Smooth muscle cell of the brain vasculature (primary cell): ENCODE measurements at regions not wholly inside any gene's neighbourhood (a gene's known extent, or its start where the extent isn't known, plus 50 kb on each side); places are given as distances from the start of the nearest gene placed in this dataset.
"Not testable (repeated sequence)": the region's sequence is repeated elsewhere in the genome, so short reads cannot be mapped to it uniquely, and the experiment has no call there.

Experiments used
- DNase-seq: peaks from one replicate; pipeline ENCODE4 v3.0.0-alpha.2; 2012; ENCODE audit warnings: low read depth, low spot score

GRCh38 chr3:191646242-191646641 lies 185.3 kb downstream of the PYDC2 start:
- no peak for DNase-seq

GRCh38 chr3:191648787-191649186 lies 187.8 kb downstream of the PYDC2 start:
- no peak for DNase-seq

DNA sequence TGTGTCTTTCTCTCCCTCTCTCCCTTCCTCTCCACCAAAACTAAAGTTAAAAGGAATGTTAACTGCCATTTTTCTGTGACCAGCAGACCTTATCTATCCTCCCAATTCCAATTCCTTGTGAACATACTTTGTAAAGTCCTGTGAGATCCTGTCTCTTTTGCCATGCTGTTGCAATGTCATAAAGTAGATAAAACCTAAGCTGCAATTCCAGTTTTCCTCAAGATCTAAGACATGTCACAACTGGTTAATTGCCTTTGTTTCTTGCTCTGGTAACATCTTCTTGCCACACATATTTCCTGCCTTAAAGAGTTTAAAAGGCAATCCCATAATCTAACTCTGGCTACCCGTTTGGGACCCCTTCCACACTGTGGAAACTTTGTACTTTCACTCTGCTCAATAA lies 188.7 kb downstream of the PYDC2 start:
- no peak for DNase-seq

GRCh38 chr3:191658781-191659419 lies 197.9 kb downstream of the PYDC2 start:
- DNase-seq, result not testable (repeated sequence)

- DNase-seq, result not testable (repeated sequence)
Measured at GRCh38 chr3:191662150-191662549, 201.2 kb downstream of the PYDC2 start.

- no peak for DNase-seq
Measured at GRCh38 chr3:191680989-191681597, 220.1 kb downstream of the PYDC2 start.

GRCh38 chr3:191682961-191683360 lies 222.0 kb downstream of the PYDC2 start:
- no peak for DNase-seq

- no peak for DNase-seq
Measured at GRCh38 chr3:191686626-191687025, 225.7 kb downstream of the PYDC2 start.

GRCh38 chr3:191688756-191689433 lies 227.9 kb downstream of the PYDC2 start:
- no peak for DNase-seq

- DNase-seq, result not testable (repeated sequence)
Measured at GRCh38 chr3:191691184-191691583, 230.2 kb downstream of the PYDC2 start.

DNA sequence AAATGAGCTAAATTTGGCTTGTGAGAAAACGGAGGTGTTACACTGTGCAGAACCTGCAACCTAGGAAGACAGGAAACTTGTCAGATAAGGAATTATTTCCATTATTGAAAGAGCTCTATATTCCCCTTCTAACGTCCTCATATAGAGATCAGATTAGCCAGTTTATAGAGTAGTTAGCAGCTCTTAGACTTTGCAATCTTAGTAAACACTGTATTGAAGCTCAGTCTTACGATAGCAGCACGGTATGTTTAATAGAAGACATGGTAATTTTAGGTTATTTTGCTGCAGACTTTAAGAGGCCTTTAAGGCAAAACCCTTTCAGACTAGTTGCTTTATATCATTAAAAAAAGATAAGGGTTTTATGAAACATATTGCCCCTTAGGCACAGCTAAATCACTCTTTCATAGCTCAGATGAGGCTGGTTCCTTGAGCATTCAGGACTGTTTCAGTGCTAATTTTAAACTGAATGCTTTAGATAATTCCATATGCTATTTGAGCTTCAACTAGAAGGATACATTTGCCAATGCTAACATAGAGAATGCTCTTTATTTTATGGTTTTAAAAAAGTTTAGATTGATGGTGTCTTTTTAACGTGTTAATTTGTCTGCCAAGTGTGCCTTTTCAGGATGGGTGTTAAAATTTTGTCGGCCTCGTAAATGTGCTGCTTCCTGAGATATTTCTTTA lies 234.3 kb downstream of the PYDC2 start:
- no peak for DNase-seq

DNA sequence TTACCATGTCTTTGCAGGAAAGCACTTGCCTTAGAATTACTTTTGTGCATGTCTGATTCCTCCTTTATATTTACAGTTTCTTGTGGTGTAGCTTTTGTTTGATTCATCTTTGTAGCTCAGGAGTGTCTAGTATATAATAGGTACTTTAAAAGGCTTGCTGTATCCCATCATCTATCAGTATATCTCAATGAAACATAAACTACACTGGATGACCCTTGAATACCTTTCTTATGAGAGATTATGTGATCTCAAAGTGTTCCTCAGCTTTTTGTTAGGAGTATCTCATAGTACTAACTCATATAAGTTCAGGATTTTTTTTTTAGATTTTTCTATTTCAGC lies 234.8 kb downstream of the PYDC2 start:
- no peak for DNase-seq

- no peak for DNase-seq
Measured at GRCh38 chr3:191696348-191696747, 235.4 kb downstream of the PYDC2 start.

DNA sequence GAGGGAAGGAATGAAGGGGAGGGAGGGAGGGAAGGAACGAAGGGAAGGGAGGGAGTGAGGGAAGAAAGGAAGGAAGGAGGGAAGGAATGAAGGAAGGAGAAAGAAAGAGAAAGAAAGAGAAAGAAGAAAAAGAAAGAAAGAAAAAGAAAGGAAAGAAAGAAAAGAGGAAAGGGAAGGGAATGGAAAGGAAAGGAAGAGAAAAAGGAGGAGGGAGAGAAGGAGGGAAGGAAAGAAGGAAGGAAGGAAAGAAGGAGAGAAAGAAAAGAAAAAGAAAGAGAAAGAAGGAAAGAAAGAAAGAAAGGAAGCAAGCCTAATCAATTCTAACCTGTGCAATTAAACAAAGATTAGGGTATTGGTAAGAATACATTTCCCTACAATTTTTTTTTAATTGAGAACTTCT lies 238.6 kb downstream of the PYDC2 start:
- DNase-seq, result no peak

GRCh38 chr3:191702121-191702520 lies 241.2 kb downstream of the PYDC2 start:
- no peak for DNase-seq

- no peak for DNase-seq
Measured at GRCh38 chr3:191707817-191708216, 246.9 kb downstream of the PYDC2 start.

GRCh38 chr3:191715585-191715984 lies 254.6 kb downstream of the PYDC2 start:
- DNase-seq, result no peak

DNA sequence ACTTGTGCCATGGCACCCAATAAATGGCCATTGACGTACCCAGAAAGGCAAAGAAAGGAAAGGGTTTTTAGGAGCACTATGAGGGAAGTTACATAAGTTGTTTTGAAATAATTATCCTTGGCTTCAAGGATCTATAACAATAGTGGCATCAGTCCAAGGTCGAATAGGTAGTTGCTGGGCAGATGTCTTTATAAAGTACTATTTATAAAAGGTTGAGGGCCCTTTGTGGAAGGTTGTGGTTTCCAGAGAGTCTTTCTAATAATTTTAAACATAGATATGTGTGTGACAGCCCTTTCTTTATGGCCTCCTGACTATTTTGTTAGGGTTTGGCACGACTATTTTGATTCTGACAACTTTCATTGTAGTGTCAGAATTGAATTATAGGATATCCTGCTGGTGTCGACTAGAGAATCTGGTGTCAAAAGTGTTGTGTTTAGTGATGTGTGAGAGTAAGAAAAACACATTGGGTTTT lies 260.5 kb downstream of the PYDC2 start:
- no peak for DNase-seq

DNA sequence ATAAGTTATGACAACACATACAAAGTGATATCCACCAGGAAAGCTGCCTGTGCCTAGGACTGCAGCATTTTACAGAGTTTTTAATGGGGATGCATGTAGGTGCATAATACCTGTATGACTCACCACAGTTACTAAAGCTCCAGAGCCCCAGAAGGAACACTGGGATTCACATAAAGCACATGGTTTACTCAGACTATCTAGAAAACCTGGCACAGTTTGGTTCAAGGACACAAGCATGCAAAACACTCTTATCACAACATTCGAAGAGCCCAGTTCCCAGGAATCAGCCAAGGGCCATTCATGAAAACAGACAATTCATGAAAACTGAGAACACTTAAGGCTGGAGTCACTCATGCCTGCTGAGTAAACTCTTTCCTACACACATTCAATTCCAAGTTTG lies 261.0 kb downstream of the PYDC2 start:
- DNase-seq, result no peak

DNA sequence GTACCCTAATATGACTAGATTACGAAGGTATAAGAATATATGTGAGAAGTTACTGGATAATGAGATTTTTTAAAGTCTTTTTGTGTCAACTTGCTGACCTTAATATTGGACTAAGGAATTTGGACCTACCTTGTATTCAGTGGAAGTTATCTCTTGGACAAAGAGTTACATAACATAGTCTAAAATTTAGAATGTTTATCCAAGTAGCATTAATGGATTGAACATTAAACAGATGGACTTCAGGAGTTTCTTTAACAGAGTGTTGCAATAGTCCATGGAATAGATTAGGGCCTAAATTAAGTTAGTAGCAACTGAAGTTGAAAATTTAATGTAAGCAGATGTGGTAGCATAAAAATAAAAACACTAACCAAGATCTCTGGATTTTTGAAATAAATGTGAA lies 266.4 kb downstream of the PYDC2 start:
- DNase-seq, result no peak

DNA sequence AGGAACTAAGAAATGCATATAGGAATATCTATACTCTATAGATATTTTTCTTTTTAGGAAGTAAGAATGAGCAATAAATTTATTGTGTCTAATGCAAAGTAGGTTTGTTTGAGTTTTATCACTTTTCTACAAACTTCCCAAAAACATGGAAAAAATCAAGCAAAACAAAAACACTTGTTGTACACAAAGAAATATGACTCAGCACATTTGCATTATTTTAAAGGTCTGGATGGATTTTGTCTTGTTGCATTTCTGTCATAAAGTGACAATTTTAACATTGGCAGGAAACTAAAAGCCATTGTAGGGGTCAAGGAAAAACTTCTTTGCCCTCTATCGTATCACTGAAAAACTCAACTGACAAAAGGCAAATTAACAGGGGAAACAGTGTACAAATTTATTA lies 267.2 kb downstream of the PYDC2 start:
- DNase-seq, result no peak

DNA sequence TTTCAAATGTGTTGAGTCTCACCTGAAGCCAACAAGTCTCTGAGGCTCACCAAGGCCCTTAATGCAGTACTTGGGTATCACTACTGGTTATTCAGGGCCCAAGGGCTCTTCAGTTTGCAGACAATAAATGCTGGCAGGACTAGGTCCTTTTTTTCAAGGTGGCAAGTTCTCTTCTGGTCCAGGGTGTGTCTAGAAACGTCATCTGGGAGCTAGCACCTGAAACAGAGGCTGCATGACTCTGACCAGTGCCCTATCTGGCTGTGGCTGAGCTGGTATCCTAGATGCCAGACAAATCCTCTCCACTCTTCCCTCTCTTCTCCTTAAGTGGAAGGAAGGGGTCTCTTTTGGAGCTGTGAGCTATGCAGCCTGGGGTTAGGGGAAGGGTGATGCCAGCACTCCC lies 276.8 kb downstream of the PYDC2 start:
- DNase-seq, result no peak

DNA sequence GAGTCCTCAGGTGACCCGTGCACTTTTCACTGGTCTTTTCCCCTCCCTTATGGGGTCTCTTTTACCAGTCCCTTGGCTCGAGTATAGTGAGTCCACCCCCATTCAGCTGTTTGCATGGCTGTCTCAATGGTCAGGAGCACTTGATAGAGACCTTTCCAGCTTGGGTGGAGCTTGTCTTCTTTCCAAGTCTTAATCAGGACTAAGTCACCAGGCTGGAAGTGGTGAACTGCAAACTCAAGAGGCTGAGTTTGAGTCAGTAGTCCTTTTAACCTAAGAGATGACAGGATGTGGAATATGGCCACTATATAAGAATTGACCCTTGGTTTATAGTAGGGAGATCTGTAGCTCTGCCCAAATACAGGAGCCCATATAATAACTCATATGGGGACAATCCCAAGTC lies 279.7 kb downstream of the PYDC2 start:
- no peak for DNase-seq
